Natural killer cell (primary cell): ENCODE measurements at regions not wholly inside any gene's neighbourhood (a gene's known extent, or its start where the extent isn't known, plus 50 kb on each side); places are given as distances from the start of the nearest gene placed in this dataset.

ENCODE experiments used
- ATAC-seq, 3 donors: fragments of 150-1000 bp in 2 of 3; fragments of 200-7000 bp in 1 of 3; cut with Tn5 transposase; 1 replicate in 1 of 3; 2 replicates in 2 of 3; pipeline ENCODE4 v1.10.0; 2021; ENCODE audit warnings: mild to moderate bottlenecking in 2 of 3, moderate library complexity in 2 of 3
- DNase-seq, 2 donors: peaks; one replicate each; pipeline versions ENCODE4 v3.0.0 to v3.0.0-alpha.2; 2013 to 2021; ENCODE audit warnings: mixed read lengths in 1 of 2
- H3K27ac ChIP-seq: one replicate; pipeline ENCODE4 v1.5.1; 2013; ENCODE audit warnings: mild to moderate bottlenecking, low read length
- H3K27me3 ChIP-seq: one replicate; pipeline ENCODE4 v1.6.1; 2013; ENCODE audit warnings: low read length; ENCODE audit not compliant: control insufficient read depth, insufficient read depth
- H3K36me3 ChIP-seq: one replicate; pipeline ENCODE4 v1.6.1; 2013; ENCODE audit warnings: low read length; ENCODE audit not compliant: control insufficient read depth, insufficient read depth
- H3K4me1 ChIP-seq: one replicate; pipeline ENCODE4 v1.6.1; 2013; ENCODE audit warnings: low read length; ENCODE audit not compliant: control insufficient read depth, insufficient read depth
- H3K4me3 ChIP-seq: one replicate; pipeline ENCODE4 v1.5.1; 2013; ENCODE audit warnings: low read length
- H3K9me3 ChIP-seq: one replicate; pipeline ENCODE4 v1.6.1; 2013; ENCODE audit warnings: low read length; ENCODE audit not compliant: control insufficient read depth, insufficient read depth
- H3K27ac Mint-ChIP-seq, 2 donors: one replicate each; pipeline ENCODE4 v1.8.0; 2022; ENCODE audit warnings: mild to moderate bottlenecking in 2 of 2, mixed read lengths in 2 of 2, moderate library complexity in 1 of 2
- H3K27me3 Mint-ChIP-seq, 2 donors: one replicate each; pipeline ENCODE4 v1.8.0; 2022; ENCODE audit warnings: low read depth in 2 of 2, mixed read lengths in 2 of 2
- H3K36me3 Mint-ChIP-seq: one replicate; pipeline ENCODE4 v1.8.0; 2022; ENCODE audit warnings: mixed read lengths
- H3K4me1 Mint-ChIP-seq, 2 donors: one replicate each; pipeline ENCODE4 v1.8.0; 2022; ENCODE audit warnings: mixed read lengths in 2 of 2
- H3K4me3 Mint-ChIP-seq: one replicate; pipeline ENCODE4 v1.8.0; 2022; ENCODE audit warnings: mild to moderate bottlenecking, moderate library complexity, mixed read lengths
- H3K9me3 Mint-ChIP-seq, 2 donors: one replicate each; pipeline ENCODE4 v1.8.0; 2022; ENCODE audit warnings: mixed read lengths in 2 of 2
- CTCF ChIP-seq: fragments of 200-600 bp; IDR thresholded peaks from one replicate; pipeline ENCODE4 v1.8.0; 2022; ENCODE audit warnings: antibody characterized with exemption
- WGBS: methylation state at CpG from one replicate; pipeline ENCODE4 v1.1.7; 2013; ENCODE audit warnings: missing lambda C conversion rate; ENCODE audit not compliant: insufficient coverage; 5-methylcytosine and 5-hydroxymethylcytosine counted together
- intact Hi-C: fragments of 100-400 bp; cut with micrococcal nuclease; formaldehyde crosslinking; loops from one replicate; pipeline ENCODE4 v1.14.2; 2022

GRCh38 chr18:67805261-67805660, 288.7 kb upstream of the DSEL start:
- DNase-seq (peak in 1 of 2 donors; percentile 5), ATAC-seq (no peak)
- H3K27ac Mint-ChIP-seq, result no peak overlapping the region
- H3K4me1 ChIP-seq, result no peaks in the 10 kb centered on the region
- no peaks in the 10 kb centered on the region for H3K27me3 ChIP-seq
- peaks cover 12 to 16% of the 10 kb centered on the region in 2 donors for H3K9me3 Mint-ChIP-seq
- no peak overlapping the region for H3K4me3 ChIP-seq
- intact Hi-C loops, result no loop called here
- H3K36me3 Mint-ChIP-seq, result no peaks in the 10 kb centered on the region
- H3K36me3 ChIP-seq, result no peaks in the 10 kb centered on the region
- no peaks in the 10 kb centered on the region for H3K27me3 Mint-ChIP-seq
- WGBS, result 88% methylated on average over 6 of the region's 6 CpGs
- H3K4me1 Mint-ChIP-seq, result no peaks in the 10 kb centered on the region
- no peak overlapping the region for H3K27ac ChIP-seq
- no peak overlapping the region for H3K4me3 Mint-ChIP-seq
- peaks cover 5% of the 10 kb centered on the region for H3K9me3 ChIP-seq
- TF ChIP-seq CTCF, result no peak

GRCh38 chr18:67794521-67794920, 278.0 kb upstream of the DSEL start:
- Histone ChIP-seq H3K27me3 (no peaks in the 10 kb centered on the region), H3K4me3 (no peak overlapping the region), H3K4me1 (no peaks in the 10 kb centered on the region), H3K36me3 (no peaks in the 10 kb centered on the region), H3K9me3 (peaks cover 2% of the 10 kb centered on the region), H3K27ac (no peak overlapping the region)
- Mint-ChIP-seq H3K27ac (no peak overlapping the region), H3K36me3 (peaks cover 3% of the 10 kb centered on the region), H3K4me3 (no peak overlapping the region), H3K4me1 (no peaks in the 10 kb centered on the region), H3K27me3 (no peaks in the 10 kb centered on the region), H3K9me3 (peaks cover 5 to 10% of the 10 kb centered on the region in 2 donors)
- intact Hi-C loops, result no loop called here
- TF ChIP-seq CTCF, result no peak
- no peak for DNase-seq
- ATAC-seq, result no peak
- 79% methylated on average over 2 of the region's 2 CpGs for whole genome bisulfite sequencing

GRCh38 chr18:67790527-67790926, 274.0 kb upstream of the DSEL start:
- no peaks in the 10 kb centered on the region for H3K4me1 ChIP-seq
- no peaks in the 10 kb centered on the region for H3K36me3 ChIP-seq
- DNase-seq (no peak), ATAC-seq (no peak)
- H3K27ac Mint-ChIP-seq, result no peak overlapping the region
- intact Hi-C loops, result no loop called here
- TF ChIP-seq CTCF, result no peak
- H3K27me3 Mint-ChIP-seq, result no peaks in the 10 kb centered on the region
- H3K4me3 ChIP-seq, result no peak overlapping the region
- no peaks in the 10 kb centered on the region for H3K27me3 ChIP-seq
- WGBS, result 79% methylated on average over 3 of the region's 3 CpGs
- H3K9me3 ChIP-seq, result peaks cover 6% of the 10 kb centered on the region
- peaks cover 5 to 7% of the 10 kb centered on the region in 2 donors for H3K9me3 Mint-ChIP-seq
- no peaks in the 10 kb centered on the region for H3K4me1 Mint-ChIP-seq
- H3K36me3 Mint-ChIP-seq, result peaks cover 7% of the 10 kb centered on the region
- H3K27ac ChIP-seq, result no peak overlapping the region
- no peak overlapping the region for H3K4me3 Mint-ChIP-seq

GRCh38 chr18:67789165-67789545, 272.6 kb upstream of the DSEL start:
- no peaks in the 10 kb centered on the region for H3K27me3 ChIP-seq
- ATAC-seq (no peak), DNase-seq (no peak)
- Mint-ChIP-seq H3K9me3 (peaks cover 5 to 10% of the 10 kb centered on the region in 2 donors), H3K27ac (no peak overlapping the region), H3K4me3 (no peak overlapping the region), H3K27me3 (no peaks in the 10 kb centered on the region), H3K36me3 (peaks cover 7% of the 10 kb centered on the region), H3K4me1 (no peaks in the 10 kb centered on the region)
- TF ChIP-seq CTCF, result no peak
- H3K4me3 ChIP-seq, result no peak overlapping the region
- 92% methylated on average over 9 of the region's 9 CpGs for WGBS
- no peaks in the 10 kb centered on the region for H3K36me3 ChIP-seq
- intact Hi-C loops, result no loop called here
- H3K9me3 ChIP-seq, result peaks cover 6% of the 10 kb centered on the region
- H3K4me1 ChIP-seq, result no peaks in the 10 kb centered on the region
- no peak overlapping the region for H3K27ac ChIP-seq
